Body of pancreas (tissue), 4 donors: ENCODE measurements at regions not wholly inside any gene's neighbourhood (a gene's known extent, or its start where the extent isn't known, plus 50 kb on each side); places are given as distances from the start of the nearest gene placed in this dataset.
A peak's percentile ranks its signal among the peaks of the same experiment; 100 is the strongest.

Experiments
- ATAC-seq: fragments of 150-250 bp; one replicate; pipeline ENCODE4 v1.9.1; 2016
- DNase-seq, 4 donors: peaks; one replicate each; pipeline ENCODE4 v3.0.0-alpha.2; 2019
- H3K27ac ChIP-seq, 4 donors: fragments of 200-600 bp; sonication (generic); 1 replicate in 3 of 4; 2 replicates in 1 of 4; pipeline versions ENCODE4 v1.5.1 to v1.6.1; 2016 to 2019; ENCODE audit warnings: mild to moderate bottlenecking in 1 of 4, mixed read lengths in 1 of 4, moderate library complexity in 1 of 4
- H3K27me3 ChIP-seq, 2 donors: fragments of 200-600 bp; sonication (generic); one replicate each; pipeline ENCODE4 v1.6.0; 2016; ENCODE audit warnings: mild to moderate bottlenecking in 1 of 2
- H3K36me3 ChIP-seq, 2 donors: fragments of 200-600 bp; sonication (generic); replicated peaks in 1 of 2; 2 replicates each; pipeline ENCODE4 v1.5.1; 2016; ENCODE audit warnings: low read depth in 2 of 2; ENCODE audit not compliant: insufficient read depth in 1 of 2
- H3K4me1 ChIP-seq: fragments of 200-600 bp; sonication (generic); one replicate; pipeline ENCODE4 v1.6.0; 2016
- H3K4me3 ChIP-seq, 2 donors: fragments of 200-600 bp; sonication (generic); 1 replicate in 1 of 2; 2 replicates in 1 of 2; pipeline ENCODE4 v1.5.1; 2016 to 2019
- H3K9me3 ChIP-seq, 3 donors: fragments of 200-600 bp; sonication (generic); 1 replicate in 2 of 3; 2 replicates in 1 of 3; pipeline ENCODE4 v1.5.1; 2016
- CTCF ChIP-seq, 7 experiments: fragments of 450-650 bp in 4 of 7; fragments of 200-600 bp in 3 of 7; sonication (generic) in 3 of 7; IDR thresholded peaks; one replicate each; pipeline ENCODE4 v1.5.1; 2016 to 2019; ENCODE audit warnings: antibody characterized with exemption in 7 of 7
- POLR2A ChIP-seq, 3 donors: fragments of 450-650 bp; IDR thresholded peaks; one replicate each; pipeline ENCODE4 v1.6.1; 2016; ENCODE audit warnings: antibody characterized with exemption in 3 of 3, mild to moderate bottlenecking in 2 of 3
- WGBS, 2 donors: methylation state at CpG; one replicate each; pipeline ENCODE4 v1.1.5; 2017; 5-methylcytosine and 5-hydroxymethylcytosine counted together
- intact Hi-C: fragments of 100-400 bp; cut with DNase I; formaldehyde crosslinking; loops from one replicate; pipeline ENCODE4 v1.15.1; 2023

- H3K4me1 ChIP-seq, result no peaks in the 10 kb centered on the region
- no peak overlapping the region for H3K4me3 ChIP-seq
- WGBS, 2 donors, result 47 to 55% methylated on average over 3 of the region's 3 CpGs
- ATAC-seq (no peak), DNase-seq (no peak)
- TF ChIP-seq CTCF (IDR thresholded peaks at IDR 0.05) (no peak), POLR2A (IDR thresholded peaks at IDR 0.05) (no peak)
- no peaks in the 10 kb centered on the region for H3K36me3 ChIP-seq
- H3K9me3 ChIP-seq, result no peaks in the 10 kb centered on the region
- H3K27me3 ChIP-seq, result no peaks in the 10 kb centered on the region
- intact Hi-C loops, result no loop called here
- no peak overlapping the region for H3K27ac ChIP-seq
Measured at GRCh38 chr2:19491796-19492195, 133.4 kb upstream of the OSR1 start.

- no peak overlapping the region for H3K27ac ChIP-seq
- H3K4me1 ChIP-seq, result no peaks in the 10 kb centered on the region
- ATAC-seq, result no peak
- H3K4me3 ChIP-seq, result no peak overlapping the region
- TF ChIP-seq CTCF (IDR thresholded peaks at IDR 0.05), result no peak
- TF ChIP-seq POLR2A (IDR thresholded peaks at IDR 0.05), result no peak
- no peaks in the 10 kb centered on the region for H3K9me3 ChIP-seq
- no peak for DNase-seq
- WGBS, 2 donors, result 43 to 55% methylated on average over 8 of the region's 8 CpGs
- H3K27me3 ChIP-seq, result no peaks in the 10 kb centered on the region
- no peaks in the 10 kb centered on the region for H3K36me3 ChIP-seq
- intact Hi-C loops, result no loop called here
Measured at GRCh38 chr2:19490846-19491435, 132.5 kb upstream of the OSR1 start.

GRCh38 chr2:19488009-19488691, 129.7 kb upstream of the OSR1 start:
- H3K36me3 ChIP-seq, result no peaks in the 10 kb centered on the region
- H3K27ac ChIP-seq, result no peak overlapping the region
- DNase-seq (no peak), ATAC-seq (no peak)
- no peak overlapping the region for H3K4me3 ChIP-seq
- H3K9me3 ChIP-seq, result no peaks in the 10 kb centered on the region
- 52 to 56% methylated on average over 4 of the region's 4 CpGs for WGBS, 2 donors
- H3K27me3 ChIP-seq, result no peaks in the 10 kb centered on the region
- H3K4me1 ChIP-seq, result no peaks in the 10 kb centered on the region
- intact Hi-C loops, result no loop called here
- no peak for TF ChIP-seq POLR2A (IDR thresholded peaks at IDR 0.05)

GRCh38 chr2:19484736-19485135, 126.3 kb upstream of the OSR1 start:
- DNase-seq (no peak), ATAC-seq (no peak)
- no peak overlapping the region for H3K27ac ChIP-seq
- H3K36me3 ChIP-seq, result no peaks in the 10 kb centered on the region
- no peak overlapping the region for H3K4me3 ChIP-seq
- no peak for TF ChIP-seq POLR2A (IDR thresholded peaks at IDR 0.05)
- TF ChIP-seq CTCF (IDR thresholded peaks at IDR 0.05), result no peak
- WGBS, 2 donors, result 87 to 88% methylated on average over 1 of the region's 1 CpG
- H3K27me3 ChIP-seq, result no peaks in the 10 kb centered on the region
- H3K9me3 ChIP-seq, result no peaks in the 10 kb centered on the region
- intact Hi-C loops, result no loop called here
- no peaks in the 10 kb centered on the region for H3K4me1 ChIP-seq

- intact Hi-C loops, result no loop called here
- H3K27ac ChIP-seq, result no peak overlapping the region
- no peaks in the 10 kb centered on the region for H3K4me1 ChIP-seq
- no peaks in the 10 kb centered on the region for H3K27me3 ChIP-seq
- H3K4me3 ChIP-seq, result no peak overlapping the region
- no peaks in the 10 kb centered on the region for H3K9me3 ChIP-seq
- DNase-seq (peak in 3 of 4 donors; percentile 5 to 16 (median 13)), ATAC-seq (no peak)
- WGBS, 2 donors, result 51 to 65% methylated on average over 5 of the region's 5 CpGs
- no peaks in the 10 kb centered on the region for H3K36me3 ChIP-seq
- TF ChIP-seq CTCF (IDR thresholded peaks at IDR 0.05), result no peak
- no peak for TF ChIP-seq POLR2A (IDR thresholded peaks at IDR 0.05)
Measured at GRCh38 chr2:19480673-19481072, 122.2 kb upstream of the OSR1 start.
